GM13977 (cell line): ENCODE measurements at regions not wholly inside any gene's neighbourhood (a gene's known extent, or its start where the extent isn't known, plus 50 kb on each side); places are given as distances from the start of the nearest gene placed in this dataset.

ENCODE experiments used
- DNase-seq: peaks from one replicate; pipeline ENCODE4 v3.0.0; 2012; ENCODE audit warnings: low spot score
- CTCF ChIP-seq: IDR thresholded peaks from 2 replicates; pipeline ENCODE4 v1.5.1; 2012; ENCODE audit warnings: mild to moderate bottlenecking, control low read depth; ENCODE audit not compliant: insufficient read depth; ENCODE audit errors: extremely low read depth, missing control alignments
- in situ Hi-C: fragments of 300-500 bp; cut with MboI; formaldehyde crosslinking; loops from one replicate; pipeline ENCODE4 v1.12.0; 2022; ENCODE audit warnings: low sequenced_read_pairs, low pct_unique_long_range_greater_than_20kb, mixed read lengths, inconsistent platforms; ENCODE audit not compliant: unreplicated experiment

DNA sequence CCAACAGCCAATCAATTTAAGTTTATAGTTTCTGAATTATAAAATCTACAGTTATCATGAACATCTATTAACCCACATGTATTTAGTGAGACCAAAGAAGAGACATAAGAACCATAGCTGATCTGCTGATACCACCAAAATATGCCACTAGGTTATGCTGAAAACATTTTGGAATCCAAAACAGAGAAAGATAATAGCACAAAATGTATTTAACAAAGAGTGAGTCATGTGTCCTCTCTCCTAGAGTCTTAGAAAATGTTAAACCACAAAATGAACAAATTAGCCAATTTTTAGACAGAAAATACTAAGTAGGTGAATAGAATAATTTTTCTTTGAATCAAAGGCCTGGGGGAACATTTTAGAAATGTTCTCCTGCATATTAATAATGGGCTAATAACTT lies 527.5 kb downstream of the GPAM start:
- DNase-seq: no peak
- TF ChIP-seq CTCF: no peak
- in situ Hi-C loops: no loop called here

- in situ Hi-C loops: no loop called here
- TF ChIP-seq CTCF: no peak
Observed at GRCh38 chr10:111677759-111678158, 505.8 kb downstream of the GPAM start.

DNA sequence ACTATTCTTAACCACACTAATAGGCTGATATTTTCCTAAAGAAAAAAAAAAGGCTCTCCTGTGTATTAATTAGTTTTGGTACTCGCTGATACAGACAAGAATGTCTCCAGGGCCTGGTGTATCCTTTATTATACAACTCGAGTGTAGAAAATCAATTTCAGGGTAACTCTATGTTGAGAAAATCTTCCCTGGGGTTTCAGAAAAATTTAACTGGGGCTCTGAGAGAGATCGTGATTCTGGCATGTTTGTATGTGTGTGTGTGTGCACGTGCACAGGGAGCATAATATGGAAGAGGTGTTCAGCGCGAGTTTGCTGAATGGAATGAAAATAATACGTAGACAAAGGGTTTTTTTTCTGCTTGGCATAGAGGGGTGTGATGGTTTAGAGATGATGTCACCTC lies 496.8 kb downstream of the GPAM start:
- DNase-seq: no peak
- in situ Hi-C loops: no loop called here
- no peak for TF ChIP-seq CTCF

More at GRCh38 chr10:111677759-111678158, 505.8 kb downstream of the GPAM start:
- DNase-seq: no peak

DNA sequence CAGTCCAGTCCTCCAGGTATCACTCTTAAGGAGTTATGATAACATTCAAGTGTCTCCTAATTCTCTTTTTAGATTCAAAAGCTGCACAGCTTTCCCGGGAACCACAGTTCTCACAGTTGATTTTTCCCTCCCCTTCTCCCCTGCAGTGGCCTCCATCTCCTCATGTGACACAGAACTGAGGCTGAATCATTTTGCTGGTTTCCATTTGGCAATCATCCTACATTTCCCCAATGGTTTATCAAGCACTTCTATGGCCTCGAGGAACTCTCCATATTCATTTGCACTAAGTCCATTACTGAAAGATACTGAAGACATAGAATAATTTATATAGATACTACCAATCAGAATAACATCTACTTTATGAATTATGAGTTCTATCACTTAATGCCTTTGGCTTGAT lies 484.9 kb downstream of the GPAM start:
- in situ Hi-C loops: no loop called here
- TF ChIP-seq CTCF: no peak
- DNase-seq: no peak

- in situ Hi-C loops: no loop called here
- TF ChIP-seq CTCF: no peak
- DNase-seq: no peak
Observed at GRCh38 chr10:111703986-111704385, 479.6 kb downstream of the GPAM start.

GRCh38 chr10:111705021-111705420 lies 478.5 kb downstream of the GPAM start:
- no peak for TF ChIP-seq CTCF
- DNase-seq: no peak
- in situ Hi-C loops: no loop called here

DNA sequence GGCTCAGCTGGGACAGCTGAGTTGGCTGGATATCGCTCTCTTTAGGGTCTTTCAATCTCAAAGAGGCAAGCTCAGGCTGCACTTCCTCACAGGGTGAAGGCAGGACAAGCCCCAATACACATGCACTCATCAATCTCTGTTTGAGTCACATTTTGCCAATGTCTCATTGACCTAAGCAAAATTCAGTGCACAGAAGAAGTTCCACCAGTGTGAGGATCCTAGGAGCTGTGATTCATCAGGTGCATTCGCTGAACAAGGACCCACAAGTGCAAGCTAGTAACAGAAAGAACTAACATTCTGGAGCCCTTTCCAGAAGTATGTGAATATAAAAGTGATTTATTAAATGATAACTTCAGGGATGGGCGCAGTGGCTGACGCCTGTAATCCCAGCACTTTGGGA lies 477.2 kb downstream of the GPAM start:
- no peak for TF ChIP-seq CTCF
- no peak for DNase-seq
- in situ Hi-C loops: no loop called here
